Activated naive CD4-positive, alpha-beta T cell treated with anti-CD3 and anti-CD28 coated beads, Interleukin-2, amount 50 U/mL, for 72 hours (primary cell): ENCODE measurements at regions not wholly inside any gene's neighbourhood (a gene's known extent, or its start where the extent isn't known, plus 50 kb on each side); places are given as distances from the start of the nearest gene placed in this dataset.
"Not testable (repeated sequence)": the region's sequence is repeated elsewhere in the genome, so short reads cannot be mapped to it uniquely, and the experiment has no call there.

Experiments
- ATAC-seq, 2 donors: fragments of 150-1000 bp; cut with Tn5 transposase; 2 replicates each; pipeline ENCODE4 v1.10.0; 2021; ENCODE audit warnings: mild to moderate bottlenecking in 2 of 2, moderate library complexity in 2 of 2
- DNase-seq, 2 donors: peaks; one replicate each; pipeline ENCODE4 v3.0.0; 2021 to 2022; ENCODE audit warnings: low spot score in 2 of 2
- H3K27ac Mint-ChIP-seq, 2 donors: one replicate each; pipeline ENCODE4 v1.8.0; 2022; ENCODE audit warnings: mild to moderate bottlenecking in 2 of 2, mixed read lengths in 2 of 2
- H3K36me3 Mint-ChIP-seq, 2 donors: one replicate each; pipeline ENCODE4 v1.8.0; 2022; ENCODE audit warnings: mixed read lengths in 2 of 2
- H3K9me3 Mint-ChIP-seq, 2 donors: one replicate each; pipeline ENCODE4 v1.8.0; 2022; ENCODE audit warnings: mixed read lengths in 2 of 2

- Mint-ChIP-seq H3K36me3 (peaks cover 0 to 4% of the 10 kb centered on the region in 2 donors), H3K9me3 (peaks cover 4 to 12% of the 10 kb centered on the region in 2 donors), H3K27ac (no peak overlapping the region)
- DNase-seq, result no peak
- no peak for ATAC-seq
These were observed 55.1 kb downstream of the RBMXL2 start for GRCh38 chr11:7143908-7144307.

GRCh38 chr11:7150104-7150503, 61.3 kb downstream of the RBMXL2 start:
- DNase-seq, H3K36me3 Mint-ChIP-seq, ATAC-seq, H3K27ac Mint-ChIP-seq: not testable (repeated sequence)
- H3K9me3 Mint-ChIP-seq, result peaks cover 7 to 14% of the 10 kb centered on the region in 2 donors

- DNase-seq (no peak), ATAC-seq (peak in 1 of 2 donors; percentile 81)
- no peak overlapping the region for H3K27ac Mint-ChIP-seq
- H3K36me3 Mint-ChIP-seq, result no peaks in the 10 kb centered on the region
- H3K9me3 Mint-ChIP-seq, result no peaks in the 10 kb centered on the region
These were observed 66.1 kb downstream of the RBMXL2 start for GRCh38 chr11:7154881-7155361.

GRCh38 chr11:7160814-7161489, 72.2 kb downstream of the RBMXL2 start:
- Mint-ChIP-seq H3K36me3 (no peaks in the 10 kb centered on the region), H3K27ac (no peak overlapping the region), H3K9me3 (no peaks in the 10 kb centered on the region)
- DNase-seq, result peak in 1 of 2 donors; percentile 13
- ATAC-seq, result peak; percentile 48 to 98

- Mint-ChIP-seq H3K9me3 (no peaks in the 10 kb centered on the region), H3K36me3 (no peaks in the 10 kb centered on the region), H3K27ac (no peak overlapping the region)
- DNase-seq, result no peak
- ATAC-seq, result no peak
These were observed 77.1 kb downstream of the RBMXL2 start for GRCh38 chr11:7165911-7166310.

- ATAC-seq, result no peak
- Mint-ChIP-seq H3K9me3 (no peaks in the 10 kb centered on the region), H3K36me3 (no peaks in the 10 kb centered on the region), H3K27ac (no peak overlapping the region)
- no peak for DNase-seq
These were observed 79.4 kb downstream of the RBMXL2 start for GRCh38 chr11:7167976-7168740.

GRCh38 chr11:7168741-7168990, 79.9 kb downstream of the RBMXL2 start:
- no peak for ATAC-seq
- Mint-ChIP-seq H3K27ac (no peak overlapping the region), H3K36me3 (no peaks in the 10 kb centered on the region), H3K9me3 (no peaks in the 10 kb centered on the region)
- no peak for DNase-seq

- DNase-seq (no peak), ATAC-seq (no peak)
- H3K36me3 Mint-ChIP-seq, result no peaks in the 10 kb centered on the region
- H3K9me3 Mint-ChIP-seq, result no peaks in the 10 kb centered on the region
- H3K27ac Mint-ChIP-seq, result no peak overlapping the region
These were observed 81.3 kb upstream of the SYT9 start for GRCh38 chr11:7170431-7170830.

GRCh38 chr11:7175007-7175406, 76.7 kb upstream of the SYT9 start:
- Mint-ChIP-seq H3K9me3 (no peaks in the 10 kb centered on the region), H3K27ac (no peak overlapping the region), H3K36me3 (no peaks in the 10 kb centered on the region)
- DNase-seq (no peak), ATAC-seq (no peak)

- ATAC-seq, result no peak
- DNase-seq, result no peak
- no peaks in the 10 kb centered on the region for H3K36me3 Mint-ChIP-seq
- H3K27ac Mint-ChIP-seq, result no peak overlapping the region
- peaks cover 0 to 5% of the 10 kb centered on the region in 2 donors for H3K9me3 Mint-ChIP-seq
These were observed 65.5 kb upstream of the SYT9 start for GRCh38 chr11:7186190-7186589.

GRCh38 chr11:7186676-7187075, 65.0 kb upstream of the SYT9 start:
- ATAC-seq (no peak), DNase-seq (no peak)
- Mint-ChIP-seq H3K27ac (no peak overlapping the region), H3K36me3 (no peaks in the 10 kb centered on the region), H3K9me3 (peaks cover 0 to 5% of the 10 kb centered on the region in 2 donors)

GRCh38 chr11:7192785-7193184, 58.9 kb upstream of the SYT9 start:
- DNase-seq, result not testable (repeated sequence)

GRCh38 chr11:7196396-7197146, 55.1 kb upstream of the SYT9 start:
- Mint-ChIP-seq H3K36me3 (no peaks in the 10 kb centered on the region), H3K27ac (no peak overlapping the region), H3K9me3 (no peaks in the 10 kb centered on the region)
- no peak for DNase-seq
- ATAC-seq, result no peak

More at GRCh38 chr11:7192785-7193184, 58.9 kb upstream of the SYT9 start:
- not testable (repeated sequence) for H3K36me3 Mint-ChIP-seq, ATAC-seq, H3K9me3 Mint-ChIP-seq, H3K27ac Mint-ChIP-seq

GRCh38 chr11:7197469-7197868, 54.2 kb upstream of the SYT9 start:
- ATAC-seq (no peak), DNase-seq (no peak)
- no peaks in the 10 kb centered on the region for H3K36me3 Mint-ChIP-seq
- no peak overlapping the region for H3K27ac Mint-ChIP-seq
- no peaks in the 10 kb centered on the region for H3K9me3 Mint-ChIP-seq
